Upper lobe of right lung (tissue), 1 donor: ENCODE measurements at regions not wholly inside any gene's neighbourhood (a gene's known extent, or its start where the extent isn't known, plus 50 kb on each side); places are given as distances from the start of the nearest gene placed in this dataset.

Experiments used
- ATAC-seq: fragments of 200-7000 bp; cut with Tn5 transposase; one replicate; pipeline ENCODE4 v1.9.1; 2020; ENCODE audit warnings: mild to moderate bottlenecking, moderate library complexity
- DNase-seq: peaks from one replicate; pipeline ENCODE4 v3.0.0-alpha.2; 2020
- H3K27ac ChIP-seq: fragments of 200-600 bp; one replicate; pipeline ENCODE4 v1.8.0; 2022
- H3K27me3 ChIP-seq: fragments of 200-600 bp; one replicate; pipeline ENCODE4 v1.8.0; 2022; ENCODE audit warnings: mild to moderate bottlenecking
- H3K36me3 ChIP-seq: fragments of 200-600 bp; one replicate; pipeline ENCODE4 v1.8.0; 2022
- H3K4me1 ChIP-seq: fragments of 200-600 bp; one replicate; pipeline ENCODE4 v1.8.0; 2022
- H3K4me3 ChIP-seq: fragments of 200-600 bp; one replicate; pipeline ENCODE4 v1.8.0; 2022; ENCODE audit warnings: mild to moderate bottlenecking
- H3K9me3 ChIP-seq: fragments of 200-600 bp; one replicate; pipeline ENCODE4 v1.8.0; 2022
- intact Hi-C: fragments of 100-400 bp; cut with DNase I; formaldehyde crosslinking; loops from one replicate; pipeline ENCODE4 v1.11.0; 2022
- TF ChIP-seq, protein P1 (sequence below): fragments of 200-600 bp; IDR thresholded peaks from one replicate; pipeline ENCODE4 v1.8.0; 2022; ENCODE audit warnings: antibody characterized with exemption
- donor health status: DM: no; HTN: yes; CAD: no; lungs with severe emphysema.

- Histone ChIP-seq H3K27me3 (no peaks in the 10 kb centered on the region), H3K36me3 (no peaks in the 10 kb centered on the region), H3K4me1 (peaks cover 19% of the 10 kb centered on the region), H3K9me3 (no peaks in the 10 kb centered on the region), H3K27ac (peak overlapping the region; percentile 91), H3K4me3 (peak overlapping the region; percentile 70)
- no peak for DNase-seq
- no peak for ATAC-seq
- intact Hi-C loops = no loop called here
- TF ChIP-seq, protein P1, sequence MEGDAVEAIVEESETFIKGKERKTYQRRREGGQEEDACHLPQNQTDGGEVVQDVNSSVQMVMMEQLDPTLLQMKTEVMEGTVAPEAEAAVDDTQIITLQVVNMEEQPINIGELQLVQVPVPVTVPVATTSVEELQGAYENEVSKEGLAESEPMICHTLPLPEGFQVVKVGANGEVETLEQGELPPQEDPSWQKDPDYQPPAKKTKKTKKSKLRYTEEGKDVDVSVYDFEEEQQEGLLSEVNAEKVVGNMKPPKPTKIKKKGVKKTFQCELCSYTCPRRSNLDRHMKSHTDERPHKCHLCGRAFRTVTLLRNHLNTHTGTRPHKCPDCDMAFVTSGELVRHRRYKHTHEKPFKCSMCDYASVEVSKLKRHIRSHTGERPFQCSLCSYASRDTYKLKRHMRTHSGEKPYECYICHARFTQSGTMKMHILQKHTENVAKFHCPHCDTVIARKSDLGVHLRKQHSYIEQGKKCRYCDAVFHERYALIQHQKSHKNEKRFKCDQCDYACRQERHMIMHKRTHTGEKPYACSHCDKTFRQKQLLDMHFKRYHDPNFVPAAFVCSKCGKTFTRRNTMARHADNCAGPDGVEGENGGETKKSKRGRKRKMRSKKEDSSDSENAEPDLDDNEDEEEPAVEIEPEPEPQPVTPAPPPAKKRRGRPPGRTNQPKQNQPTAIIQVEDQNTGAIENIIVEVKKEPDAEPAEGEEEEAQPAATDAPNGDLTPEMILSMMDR = no peak
Observed at GRCh38 chr3:159765860-159766294, 222.8 kb upstream of the IL12A start.

GRCh38 chr3:159766563-159767185 lies 222.0 kb upstream of the IL12A start:
- intact Hi-C loops = no loop called here
- Histone ChIP-seq H3K27ac (no peak overlapping the region), H3K4me1 (peaks cover 16% of the 10 kb centered on the region)

GRCh38 chr3:159770998-159771397 lies 217.6 kb upstream of the IL12A start:
- H3K4me3 ChIP-seq = no peak overlapping the region
- DNase-seq = no peak
- no peak for ATAC-seq
- no peaks in the 10 kb centered on the region for H3K27me3 ChIP-seq
- no peak overlapping the region for H3K27ac ChIP-seq
- H3K9me3 ChIP-seq = no peaks in the 10 kb centered on the region
- TF ChIP-seq, protein P1 = no peak
- intact Hi-C loops = no loop called here
- peaks cover 14% of the 10 kb centered on the region for H3K4me1 ChIP-seq
- H3K36me3 ChIP-seq = no peaks in the 10 kb centered on the region

More at GRCh38 chr3:159766563-159767185, 222.0 kb upstream of the IL12A start:
- no peak for DNase-seq
- H3K4me3 ChIP-seq = no peak overlapping the region
- H3K27me3 ChIP-seq = no peaks in the 10 kb centered on the region
- H3K9me3 ChIP-seq = no peaks in the 10 kb centered on the region
- no peak for ATAC-seq
- no peaks in the 10 kb centered on the region for H3K36me3 ChIP-seq
- TF ChIP-seq, protein P1 = peak; percentile 41

DNA sequence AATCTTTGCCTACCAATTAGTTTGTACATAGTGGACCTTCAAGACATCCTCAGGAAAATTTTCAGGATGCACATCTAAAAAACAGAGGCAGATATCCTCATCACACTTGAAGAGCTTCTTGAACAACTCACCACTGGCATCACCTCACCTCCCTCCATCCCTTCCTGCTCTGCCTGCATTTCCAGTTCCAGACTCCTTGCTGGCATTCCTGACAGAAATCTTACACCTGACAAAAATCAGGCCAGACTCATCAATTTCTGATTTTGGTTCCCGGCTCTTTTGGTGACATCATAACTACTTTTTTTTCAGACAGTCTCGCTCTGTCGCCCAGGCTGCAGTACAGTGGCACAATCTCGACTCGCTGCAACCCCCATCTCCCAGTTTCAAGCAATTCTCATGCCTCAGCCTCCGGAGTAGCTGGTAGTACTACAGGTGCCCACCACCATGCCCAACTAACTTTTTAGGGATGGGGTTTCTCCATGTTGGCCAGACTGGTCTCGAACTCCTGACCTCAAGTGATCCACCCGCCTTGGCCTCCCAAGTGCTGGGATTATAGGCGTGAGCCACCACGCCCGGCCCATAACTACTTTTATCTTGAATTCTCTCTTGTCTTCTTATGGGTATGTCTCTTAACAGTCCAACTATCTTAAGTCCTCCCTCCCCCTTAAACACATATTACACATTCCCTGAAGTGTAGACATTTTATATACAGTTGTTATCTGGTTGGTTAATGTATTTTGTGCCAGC lies 216.6 kb upstream of the IL12A start:
- DNase-seq = no peak
- H3K27ac ChIP-seq = no peak overlapping the region
- no peaks in the 10 kb centered on the region for H3K27me3 ChIP-seq
- TF ChIP-seq, protein P1 = no peak
- peaks cover 9% of the 10 kb centered on the region for H3K4me1 ChIP-seq
- intact Hi-C loops = no loop called here
- no peaks in the 10 kb centered on the region for H3K36me3 ChIP-seq
- no peaks in the 10 kb centered on the region for H3K9me3 ChIP-seq
- no peak for ATAC-seq
- H3K4me3 ChIP-seq = no peak overlapping the region

DNA sequence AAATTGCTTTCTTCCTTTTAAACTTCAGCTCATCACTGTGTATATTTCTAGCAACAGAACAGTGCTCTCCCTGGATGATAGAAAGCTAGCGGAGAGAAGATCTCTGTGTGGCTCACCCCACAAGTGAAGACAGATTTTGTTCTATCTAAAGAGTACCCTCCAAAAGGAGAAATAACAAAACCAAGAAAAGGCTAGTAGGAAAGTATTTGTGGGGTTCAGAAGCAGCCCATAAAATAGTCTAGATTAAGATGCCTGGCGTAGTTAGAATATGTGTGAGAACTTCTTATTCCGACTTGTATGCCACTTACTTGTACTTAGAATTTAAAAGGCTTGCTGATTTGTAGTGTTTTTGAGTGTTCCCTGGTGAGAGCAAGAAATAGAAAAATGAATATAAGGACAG lies 214.9 kb upstream of the IL12A start:
- H3K9me3 ChIP-seq = no peaks in the 10 kb centered on the region
- intact Hi-C loops = no loop called here
- no peaks in the 10 kb centered on the region for H3K36me3 ChIP-seq
- TF ChIP-seq, protein P1 = no peak
- peaks cover 9% of the 10 kb centered on the region for H3K4me1 ChIP-seq
- H3K27ac ChIP-seq = no peak overlapping the region
- H3K4me3 ChIP-seq = no peak overlapping the region
- ATAC-seq (no peak), DNase-seq (no peak)
- no peaks in the 10 kb centered on the region for H3K27me3 ChIP-seq
